GM03348 (cell line): ENCODE measurements at regions not wholly inside any gene's neighbourhood (a gene's known extent, or its start where the extent isn't known, plus 50 kb on each side); places are given as distances from the start of the nearest gene placed in this dataset.

Experiments
- DNase-seq: peaks from one replicate; pipeline ENCODE4 v3.0.0; 2012; ENCODE audit warnings: low spot score

GRCh38 chr14:84792722-84793410 is 737.1 kb upstream of the FLRT2 start:
- DNase-seq, result no peak

GRCh38 chr14:84797326-84797725 is 732.6 kb upstream of the FLRT2 start:
- no peak for DNase-seq

GRCh38 chr14:84804468-84804867 is 725.5 kb upstream of the FLRT2 start:
- DNase-seq, result no peak

- no peak for DNase-seq
Observed at GRCh38 chr14:84804895-84805294, 725.0 kb upstream of the FLRT2 start.

GRCh38 chr14:84806181-84806580 is 723.8 kb upstream of the FLRT2 start:
- no peak for DNase-seq

GRCh38 chr14:84806622-84807021 is 723.3 kb upstream of the FLRT2 start:
- DNase-seq, result no peak

- DNase-seq, result no peak
Observed at GRCh38 chr14:84807673-84808072, 722.3 kb upstream of the FLRT2 start.

GRCh38 chr14:84809158-84809557 is 720.8 kb upstream of the FLRT2 start:
- no peak for DNase-seq

- no peak for DNase-seq
Observed at GRCh38 chr14:84814391-84814790, 715.6 kb upstream of the FLRT2 start.

GRCh38 chr14:84819528-84819927 is 710.4 kb upstream of the FLRT2 start:
- DNase-seq, result no peak

GRCh38 chr14:84825481-84826251 is 704.3 kb upstream of the FLRT2 start:
- peak; percentile 33 for DNase-seq

GRCh38 chr14:84826294-84826693 is 703.6 kb upstream of the FLRT2 start:
- DNase-seq, result no peak

GRCh38 chr14:84850595-84850994 is 679.3 kb upstream of the FLRT2 start:
- DNase-seq, result no peak

- DNase-seq, result no peak
Observed at GRCh38 chr14:84856751-84857534, 673.0 kb upstream of the FLRT2 start.

GRCh38 chr14:84857571-84857970 is 672.4 kb upstream of the FLRT2 start:
- no peak for DNase-seq

- no peak for DNase-seq
Observed at GRCh38 chr14:84859116-84859515, 670.8 kb upstream of the FLRT2 start.

- DNase-seq, result no peak
Observed at GRCh38 chr14:84864548-84865271, 665.2 kb upstream of the FLRT2 start.

GRCh38 chr14:84871734-84872133 is 658.2 kb upstream of the FLRT2 start:
- no peak for DNase-seq

- DNase-seq, result no peak
Observed at GRCh38 chr14:84874436-84874835, 655.5 kb upstream of the FLRT2 start.

- DNase-seq, result no peak
Observed at GRCh38 chr14:84877061-84877460, 652.9 kb upstream of the FLRT2 start.

GRCh38 chr14:84882830-84883229 is 647.1 kb upstream of the FLRT2 start:
- no peak for DNase-seq

- DNase-seq, result no peak
Observed at GRCh38 chr14:84885061-84885460, 644.9 kb upstream of the FLRT2 start.
